ENCODE measurements at regions not wholly inside any gene's neighbourhood (a gene's known extent, or its start where the extent isn't known, plus 50 kb on each side); places are given as distances from the start of the nearest gene placed in this dataset.

- no peak for TF ChIP-seq CTCF (IDR thresholded peaks at IDR 0.05; ENCODE audit: low read depth, low read length, poor library complexity, severe bottlenecking)
- no peak for TF ChIP-seq EZH2phosphoT487 (IDR thresholded peaks at IDR 0.05; ENCODE audit: borderline replicate concordance, low read length)
These were observed 84.6 kb upstream of the DST start for GRCh38 chr6:56727097-56727850.

All from DOHH2 (cell line).